GM21576 (cell line): ENCODE measurements at regions not wholly inside any gene's neighbourhood (a gene's known extent, or its start where the extent isn't known, plus 50 kb on each side); places are given as distances from the start of the nearest gene placed in this dataset.
"Not testable (repeated sequence)": the region's sequence is repeated elsewhere in the genome, so short reads cannot be mapped to it uniquely, and the experiment has no call there.

ENCODE experiments used
- ATAC-seq: cut with Tn5 transposase; IDR thresholded peaks from one replicate; pipeline ENCODE4 v1.9.1; 2021; ENCODE audit warnings: mild to moderate bottlenecking, moderate library complexity; ENCODE audit not compliant: unreplicated experiment

DNA sequence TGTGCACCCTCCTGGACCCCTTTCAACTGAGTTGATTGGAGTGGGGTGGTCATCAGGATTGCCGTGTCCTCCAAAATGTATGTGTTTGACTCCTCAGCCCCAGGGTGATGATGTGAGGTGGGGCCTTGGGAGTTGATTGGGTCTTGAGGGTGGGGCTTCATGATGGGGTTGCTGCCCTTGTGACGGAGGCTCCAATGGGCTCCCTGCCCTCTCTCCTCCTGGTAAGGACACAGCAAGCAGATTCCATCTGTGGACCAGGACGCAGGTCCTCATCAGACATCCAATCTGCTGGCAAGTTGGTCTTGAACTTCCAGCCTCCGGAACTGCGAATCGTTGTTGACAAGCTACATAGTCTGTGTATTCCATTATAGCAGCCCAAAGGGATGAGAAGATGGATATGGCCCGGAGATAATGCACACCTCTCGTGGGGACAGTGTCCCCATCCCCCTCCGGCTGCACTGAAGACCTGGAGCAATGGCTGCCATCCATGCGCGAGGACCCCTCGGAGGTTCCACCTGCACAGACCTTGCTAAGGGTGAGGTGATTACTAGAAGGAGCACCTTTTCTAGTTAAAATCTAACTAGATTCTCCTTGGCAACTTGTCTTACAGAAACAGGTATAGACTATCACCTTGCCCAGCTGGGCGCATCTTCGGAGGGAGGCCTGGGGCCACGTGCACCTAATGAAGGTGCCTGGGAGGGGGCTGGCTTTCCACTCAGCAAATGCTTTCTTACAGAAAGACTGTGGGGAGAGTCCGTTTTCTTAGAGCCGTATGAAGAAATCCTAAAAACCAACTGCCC lies 75.7 kb upstream of the IRX4 start:
- no peak for ATAC-seq

DNA sequence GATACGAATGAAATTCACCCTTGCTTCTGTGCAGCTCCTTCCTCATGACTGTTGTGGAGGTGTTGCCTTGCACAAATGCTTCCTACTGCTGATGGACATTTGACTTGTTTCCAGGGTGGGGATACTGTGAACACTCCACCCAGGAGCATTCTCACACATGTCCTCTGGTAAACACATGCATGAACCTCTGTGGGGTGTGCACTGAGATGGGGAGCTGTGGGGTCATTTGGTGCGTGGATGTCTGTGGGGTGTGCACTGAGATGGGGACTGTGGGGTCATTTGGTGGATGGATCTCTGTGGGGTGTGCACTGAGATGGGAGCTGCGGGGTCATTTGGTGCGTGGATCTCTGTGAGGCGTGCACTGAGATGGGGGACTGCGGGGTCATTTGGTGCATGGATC lies 72.9 kb upstream of the IRX4 start:
- ATAC-seq = no peak

DNA sequence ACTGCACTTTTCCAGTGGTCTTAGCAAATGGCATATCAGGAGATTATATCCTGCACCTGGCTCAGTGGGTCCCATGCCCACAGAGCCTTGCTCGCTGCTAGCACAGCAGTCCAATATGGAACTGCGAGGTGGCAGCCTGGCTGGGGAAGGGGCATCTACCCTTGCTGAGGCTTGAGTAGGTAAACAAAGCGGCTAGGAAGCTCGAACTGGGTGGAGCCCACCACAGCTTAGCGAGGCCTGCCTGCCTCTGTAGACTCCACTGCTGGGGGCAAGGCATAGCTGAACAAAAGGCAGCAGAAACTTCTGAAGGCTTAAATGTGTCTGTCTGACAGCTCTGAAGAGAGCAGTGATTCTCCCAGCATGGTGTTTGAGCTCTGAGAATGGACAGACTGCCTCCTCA lies 71.0 kb upstream of the IRX4 start:
- ATAC-seq = not testable (repeated sequence)

DNA sequence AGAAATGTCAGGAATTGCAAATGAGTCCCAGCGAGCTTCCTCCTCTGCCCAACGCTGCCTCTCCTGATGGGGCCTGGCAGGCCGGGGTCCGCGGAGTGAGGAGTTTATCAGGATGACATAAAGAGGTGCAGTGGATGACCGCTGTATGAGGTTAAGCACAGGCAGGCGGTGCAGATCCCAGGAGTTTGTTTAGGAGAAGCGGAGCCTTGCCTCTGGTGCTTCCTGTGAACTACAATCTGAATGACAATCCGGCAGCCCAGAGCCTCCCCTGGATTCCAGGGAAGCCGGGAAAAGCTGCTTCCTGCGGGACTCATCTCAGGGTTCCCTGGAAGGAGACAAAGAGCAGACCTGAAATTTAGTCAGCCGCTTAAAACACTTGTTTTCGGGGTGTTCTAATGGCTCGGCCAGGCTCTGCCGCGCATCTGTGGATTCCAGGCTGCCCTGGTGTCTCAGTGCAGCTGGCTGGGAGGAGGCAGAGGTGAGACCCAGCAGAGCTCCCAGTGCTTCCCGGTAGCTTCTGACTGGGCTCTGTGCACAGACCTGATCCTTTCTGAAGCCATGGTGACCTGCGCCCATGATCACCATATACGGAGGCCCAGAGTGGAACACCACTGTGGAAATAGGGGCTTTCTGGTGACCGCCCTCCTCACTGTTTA lies 69.8 kb upstream of the IRX4 start:
- ATAC-seq = no peak

DNA sequence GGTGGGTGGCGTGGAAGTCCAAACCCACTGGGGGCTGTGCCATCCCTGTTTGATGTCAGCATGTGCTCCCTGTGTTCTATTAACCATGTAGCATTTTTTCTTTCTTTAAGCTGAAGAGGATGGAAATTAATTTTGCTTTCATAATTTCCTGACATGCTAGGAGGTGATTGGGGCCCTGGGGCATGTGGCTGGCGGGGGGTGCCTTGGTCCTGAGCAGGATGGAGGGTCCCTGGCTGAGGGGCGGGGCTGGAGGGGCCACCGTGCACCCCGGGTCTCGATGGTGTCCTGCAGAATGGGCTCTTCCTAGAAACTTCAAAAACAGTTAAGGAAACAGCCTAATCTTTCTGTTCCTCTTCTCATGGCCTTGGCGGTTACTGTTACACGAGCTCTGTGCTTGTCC lies 69.3 kb upstream of the IRX4 start:
- ATAC-seq = no peak

DNA sequence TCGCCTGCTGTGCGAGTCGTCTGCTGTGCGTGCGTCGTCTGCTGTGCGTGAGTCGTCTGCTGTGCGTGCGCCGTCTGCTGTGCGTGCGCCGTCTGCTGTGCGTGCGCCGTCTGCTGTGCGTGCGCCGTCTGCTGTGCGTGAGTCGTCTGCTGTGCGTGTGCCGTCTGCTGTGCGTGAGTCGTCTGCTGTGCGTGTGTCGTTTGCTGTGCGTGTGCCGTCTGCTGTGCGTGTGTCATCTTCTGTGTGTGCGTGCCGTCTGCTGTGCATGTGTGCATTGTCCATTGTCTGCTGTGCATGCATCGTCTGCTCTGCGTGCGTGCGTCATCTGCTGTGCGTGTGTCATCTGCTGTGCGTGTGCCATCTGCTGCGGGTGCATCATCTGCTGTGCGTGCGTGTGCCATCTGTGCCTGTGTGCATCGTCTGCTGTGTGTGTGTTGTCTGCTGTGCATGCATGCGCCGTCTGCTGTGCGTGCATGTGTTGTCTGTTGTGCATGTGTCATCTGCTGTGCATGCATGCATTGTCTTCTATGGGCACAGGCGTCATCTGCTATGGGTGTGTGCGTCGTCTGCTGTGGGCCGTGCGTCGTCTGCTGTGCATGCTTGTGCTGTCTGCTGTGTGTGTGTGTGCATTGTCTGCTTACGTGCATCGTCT lies 68.6 kb upstream of the IRX4 start:
- no peak for ATAC-seq

DNA sequence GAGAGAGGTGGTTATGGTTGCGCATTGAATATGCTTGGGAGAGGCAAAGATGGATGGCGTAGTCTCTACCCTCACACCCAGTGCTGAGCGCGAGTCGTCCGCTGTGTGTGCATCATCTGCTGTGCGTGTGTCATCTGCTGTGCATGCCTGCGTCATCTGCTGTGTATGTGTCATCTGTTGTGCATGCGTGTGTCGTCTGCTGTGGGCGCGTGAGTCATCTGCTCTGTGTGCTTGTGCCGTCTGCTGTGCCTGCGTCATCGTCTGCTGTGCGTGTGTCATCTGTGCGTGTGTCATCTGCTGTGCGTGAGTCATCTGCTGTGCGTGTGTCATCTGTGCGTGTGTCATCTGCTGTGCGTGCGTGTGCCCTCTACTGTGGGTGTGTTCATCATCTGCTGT lies 68.0 kb upstream of the IRX4 start:
- no peak for ATAC-seq

DNA sequence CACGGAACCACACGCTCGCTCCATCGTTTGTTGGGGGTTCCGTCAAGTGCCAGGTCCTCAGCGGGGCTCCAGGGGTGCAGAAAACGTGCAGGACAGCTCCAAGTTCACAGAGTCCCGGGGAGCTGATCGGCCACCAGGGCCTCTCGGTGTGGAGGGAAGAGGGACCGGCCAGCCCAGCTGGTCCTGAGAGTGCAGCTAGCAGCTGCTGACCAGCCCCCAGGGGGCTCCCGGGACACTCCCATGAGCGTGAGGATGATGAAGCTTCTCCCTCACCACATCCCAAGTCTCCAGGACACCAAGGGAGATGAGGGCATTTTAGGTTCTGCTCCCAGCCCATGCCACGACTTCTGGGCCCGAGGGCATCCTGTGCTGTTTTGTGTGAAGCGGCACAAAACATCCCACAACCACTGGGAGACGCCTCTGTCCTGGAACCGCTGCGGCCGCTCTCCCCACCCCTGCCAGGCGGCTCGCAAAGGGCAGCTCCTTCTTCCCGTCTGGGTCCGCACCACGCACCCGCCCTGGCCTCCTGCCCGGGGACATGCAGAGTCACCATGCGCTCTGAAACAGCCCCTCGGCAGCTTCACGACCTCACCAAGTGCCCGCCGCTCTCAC lies 67.5 kb upstream of the IRX4 start:
- ATAC-seq = no peak

DNA sequence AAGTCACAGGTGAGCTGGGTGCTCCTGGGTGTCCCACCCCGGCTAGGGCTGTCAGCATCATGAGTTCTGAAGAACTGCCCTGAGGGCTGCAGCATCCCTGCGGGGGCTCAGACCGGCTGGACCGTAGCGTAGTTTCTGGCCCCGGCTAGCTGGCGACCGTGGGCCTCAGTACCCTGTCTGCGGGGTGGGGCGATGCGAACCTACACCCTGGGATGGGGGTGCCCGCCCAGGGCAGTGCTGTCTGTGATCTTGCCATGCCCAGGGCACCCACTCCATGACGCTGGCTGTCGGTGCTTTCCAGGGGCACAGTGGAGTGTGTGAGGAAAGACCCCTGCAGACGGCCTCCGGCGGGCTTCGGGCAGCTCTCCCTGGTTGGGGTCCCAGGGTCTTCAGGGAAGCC lies 66.5 kb upstream of the IRX4 start:
- no peak for ATAC-seq

DNA sequence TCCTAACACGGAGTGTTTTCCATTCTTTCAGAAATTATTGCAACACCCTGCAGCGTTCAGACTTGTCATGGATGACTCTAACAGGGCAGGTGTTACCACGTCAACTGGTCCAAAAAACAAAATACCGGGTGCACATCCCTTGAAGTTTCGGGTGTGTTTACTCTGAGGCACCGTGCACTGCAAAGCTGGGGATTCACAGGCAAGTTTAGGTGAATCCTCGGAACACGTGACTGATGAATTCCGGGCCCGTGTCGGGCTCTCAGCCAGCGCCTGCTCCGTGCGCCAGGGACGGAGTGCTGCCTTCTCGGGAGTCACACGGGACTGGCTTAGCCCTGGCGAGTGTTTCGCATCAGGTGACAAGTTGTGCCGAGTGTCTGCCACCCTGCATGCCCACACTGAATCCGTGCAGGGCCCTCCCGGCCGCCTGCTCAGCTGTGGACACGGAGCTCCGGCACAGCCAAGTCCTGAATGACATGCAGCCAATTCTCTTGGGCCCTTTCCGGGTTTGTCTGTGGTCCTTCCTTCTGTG lies 66.0 kb upstream of the IRX4 start:
- ATAC-seq = no peak

DNA sequence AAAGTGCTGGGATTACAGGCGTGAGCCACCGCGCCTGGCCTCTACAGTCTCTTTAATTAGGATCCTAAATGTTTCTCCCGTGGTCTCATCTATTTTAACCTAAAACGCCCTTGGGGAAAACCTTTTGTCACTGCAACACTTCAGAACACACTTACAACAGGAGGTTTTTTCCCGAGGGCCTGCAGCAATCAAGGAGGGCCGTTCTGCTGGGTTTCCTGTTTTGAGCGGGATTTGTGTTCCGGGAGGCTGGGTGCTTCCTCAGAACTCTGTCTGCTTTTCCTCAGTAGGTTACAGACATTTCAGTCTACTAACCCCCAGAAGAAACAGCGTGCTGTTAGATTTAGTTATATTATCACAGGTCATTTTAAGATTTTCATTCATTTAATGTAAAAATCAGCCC lies 65.4 kb upstream of the IRX4 start:
- no peak for ATAC-seq

DNA sequence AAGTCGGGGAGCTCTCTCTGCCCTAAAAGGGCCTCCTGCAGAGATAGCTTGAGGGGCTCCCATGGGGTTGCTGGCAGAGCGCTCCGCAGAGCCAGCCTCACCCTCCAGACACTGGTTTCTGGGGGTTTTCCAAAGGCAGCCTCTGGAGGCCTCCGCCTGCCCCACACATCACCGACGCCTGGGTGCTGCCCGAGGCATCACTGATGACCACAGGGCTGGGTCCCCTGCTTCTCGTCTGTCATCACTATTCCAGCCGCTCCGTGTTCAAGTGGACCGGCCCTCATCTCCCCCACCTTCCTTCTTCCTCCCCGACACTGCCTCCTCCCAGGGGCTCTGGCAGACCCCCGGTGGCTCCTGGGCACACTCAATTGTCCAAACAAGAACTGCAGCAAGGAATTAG lies 64.1 kb upstream of the IRX4 start:
- ATAC-seq = no peak

DNA sequence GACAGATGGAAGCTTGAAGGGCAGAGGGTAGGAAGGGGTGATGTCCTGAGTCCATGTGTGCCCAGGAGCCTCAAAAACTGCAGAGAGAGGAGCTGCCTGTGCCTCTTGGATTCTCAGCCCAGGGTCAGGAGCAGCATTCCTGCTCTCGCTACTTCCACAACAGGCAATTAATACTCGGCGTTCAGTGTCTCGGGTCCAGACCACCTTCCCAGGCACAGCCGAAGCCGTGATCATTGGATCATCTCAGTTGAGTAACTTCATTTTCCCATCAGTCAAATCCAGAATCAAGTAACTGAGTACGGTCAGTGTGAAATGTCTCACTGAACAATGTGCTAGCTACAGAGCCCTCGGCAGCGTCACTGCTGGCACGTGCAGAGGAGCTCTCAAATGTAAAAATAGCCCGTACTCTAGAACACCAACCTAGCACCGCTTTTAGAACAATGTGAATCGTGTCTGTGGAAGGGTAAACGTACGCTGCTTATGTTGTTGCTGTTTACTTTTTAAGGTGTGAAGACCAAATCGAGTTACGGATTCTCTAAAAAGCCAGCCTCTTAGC lies 63.5 kb upstream of the IRX4 start:
- no peak for ATAC-seq

DNA sequence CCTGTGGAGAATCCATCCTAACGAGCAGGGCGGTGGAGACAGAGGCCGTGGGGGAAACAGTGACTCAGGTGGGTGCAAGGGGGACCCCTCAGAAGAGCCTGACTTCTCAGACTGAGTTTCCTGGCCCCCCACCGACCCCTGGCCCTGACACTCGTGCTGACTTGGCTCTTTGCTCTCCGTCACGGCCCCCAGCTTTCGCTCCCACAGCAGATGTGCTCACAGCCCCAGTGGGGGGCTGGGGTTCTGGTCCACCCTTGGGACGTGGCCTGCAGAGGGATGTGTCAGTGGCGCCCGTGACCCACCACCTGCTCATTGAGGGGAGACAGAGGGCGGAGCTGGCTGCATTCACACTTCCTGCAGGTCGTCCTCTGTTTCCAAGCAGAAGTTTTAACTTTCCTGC lies 62.9 kb upstream of the IRX4 start:
- no peak for ATAC-seq

DNA sequence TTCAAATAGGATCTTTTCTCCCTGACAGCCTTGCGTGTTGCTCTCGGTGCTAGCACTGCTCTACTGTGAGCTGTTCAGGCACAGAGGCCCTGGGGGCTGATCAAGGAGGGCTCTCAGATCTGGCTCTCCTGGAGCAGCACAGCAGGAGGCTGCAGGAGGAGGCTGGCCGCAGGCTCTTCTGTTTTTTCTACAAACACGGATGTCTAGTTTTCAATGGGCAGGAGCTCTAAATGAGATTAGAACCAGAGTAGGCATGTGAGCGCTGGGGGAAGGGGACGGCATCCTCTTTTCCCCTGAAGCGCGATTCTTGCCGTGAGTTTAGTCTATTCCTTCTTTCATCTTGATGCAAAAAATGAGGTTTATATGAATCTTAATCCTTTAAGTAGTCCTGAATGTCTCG lies 61.7 kb upstream of the IRX4 start:
- no peak for ATAC-seq

DNA sequence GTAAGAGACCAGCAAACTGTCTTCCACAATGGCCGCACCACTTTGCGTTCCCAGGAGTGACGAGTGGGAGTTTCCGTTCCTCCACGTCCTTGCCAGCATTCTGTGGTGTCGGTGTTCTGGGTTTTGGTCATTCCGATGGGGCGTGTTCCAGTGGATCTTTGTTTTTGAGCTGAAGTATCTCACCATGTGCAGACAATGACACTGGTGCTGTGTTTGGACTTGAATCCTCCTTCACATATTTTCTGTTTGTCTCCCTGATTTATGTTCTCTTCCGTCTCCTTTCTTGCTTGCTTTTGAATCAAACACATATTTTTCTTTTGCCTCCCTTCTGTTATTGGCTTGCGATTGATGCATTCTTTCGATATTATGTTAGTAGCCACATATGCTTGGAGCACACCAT lies 60.8 kb upstream of the IRX4 start:
- no peak for ATAC-seq

DNA sequence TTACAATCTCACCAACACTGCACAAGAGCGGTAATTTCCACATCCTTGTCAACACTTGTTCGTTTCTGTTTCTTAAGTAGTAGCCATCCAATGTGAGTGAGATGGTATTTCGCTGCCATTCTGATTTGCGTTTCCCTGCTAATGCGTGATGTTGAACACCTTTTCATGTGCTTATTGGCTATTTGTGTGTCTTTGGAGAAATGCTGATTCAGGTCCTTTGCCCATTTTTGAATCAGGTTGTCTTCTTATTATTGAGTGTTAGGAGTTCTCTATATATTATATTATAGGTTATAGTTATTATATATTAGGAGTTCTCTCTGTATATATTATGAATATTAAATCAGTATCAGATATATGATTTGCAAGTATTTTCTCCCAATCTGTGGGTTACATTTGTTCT lies 59.9 kb upstream of the IRX4 start:
- no peak for ATAC-seq

DNA sequence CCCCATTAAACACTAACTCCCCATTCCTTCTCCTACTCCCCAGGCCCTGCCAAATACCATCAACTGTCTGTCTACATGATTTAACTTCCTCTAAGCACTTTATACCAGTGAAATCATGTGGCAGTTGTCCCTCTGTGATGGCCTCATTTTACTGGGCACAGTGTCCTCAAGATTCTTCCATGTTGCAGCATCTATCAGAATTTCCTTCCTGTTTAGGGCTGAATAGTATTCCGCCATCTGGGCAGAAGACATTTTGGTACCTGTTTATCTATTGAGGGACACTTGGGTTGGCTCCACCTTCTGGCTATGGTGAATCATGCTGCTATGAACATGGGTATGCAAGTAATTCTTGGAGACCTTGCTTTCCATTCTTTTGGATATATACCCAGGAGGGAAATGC lies 59.4 kb upstream of the IRX4 start:
- no peak for ATAC-seq

DNA sequence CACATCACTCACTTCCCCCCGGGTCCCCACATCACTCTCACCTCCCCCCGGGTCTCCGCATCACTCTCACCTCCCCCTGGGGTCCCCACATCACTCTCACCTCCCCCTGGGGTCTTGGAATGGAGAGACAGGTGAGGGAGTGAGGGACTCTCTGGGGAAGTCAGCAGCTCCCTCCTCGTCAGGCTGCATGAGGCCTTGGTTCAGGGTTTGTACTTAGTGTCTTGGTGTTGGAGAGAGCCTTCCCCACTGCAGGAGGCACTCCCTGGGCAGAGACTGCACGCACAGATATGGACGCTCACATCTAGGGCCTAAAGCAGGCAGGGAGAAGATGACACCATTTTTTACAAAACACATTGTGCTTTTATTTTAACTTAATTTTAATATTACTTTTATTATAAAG lies 56.5 kb upstream of the IRX4 start:
- ATAC-seq = no peak

DNA sequence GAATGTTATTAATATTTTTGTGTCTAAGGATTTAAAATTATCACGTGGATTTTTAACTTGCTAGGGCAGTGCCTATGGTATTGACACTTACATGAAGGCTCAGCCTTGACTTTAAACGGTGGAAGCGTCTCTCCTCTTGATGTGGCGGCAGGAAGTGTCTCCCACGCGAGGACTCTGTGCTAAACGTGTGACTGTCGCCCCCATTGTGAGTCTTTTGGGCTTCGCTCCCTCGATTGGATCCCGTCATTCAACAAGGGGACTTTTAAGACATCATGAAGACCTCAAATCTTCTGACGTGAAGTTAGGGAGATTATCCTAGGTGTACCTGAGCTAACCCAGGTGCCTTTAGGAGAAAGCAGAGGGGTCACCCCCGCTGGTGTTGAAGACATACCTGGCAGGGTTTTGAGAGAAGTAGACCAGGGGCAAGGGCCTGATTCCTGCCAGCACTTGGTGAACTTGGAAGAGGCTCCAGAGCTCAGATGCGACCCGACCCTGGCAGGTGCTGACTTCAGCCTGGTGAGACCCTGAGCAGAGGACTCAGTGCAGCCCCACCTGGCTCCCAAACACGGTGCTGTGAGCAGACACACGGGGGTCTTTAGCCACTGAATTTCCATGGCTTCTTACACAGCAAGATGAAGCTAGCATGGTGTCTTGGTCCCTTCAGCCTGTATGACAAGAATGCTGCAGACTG lies 55.7 kb upstream of the IRX4 start:
- ATAC-seq = no peak

DNA sequence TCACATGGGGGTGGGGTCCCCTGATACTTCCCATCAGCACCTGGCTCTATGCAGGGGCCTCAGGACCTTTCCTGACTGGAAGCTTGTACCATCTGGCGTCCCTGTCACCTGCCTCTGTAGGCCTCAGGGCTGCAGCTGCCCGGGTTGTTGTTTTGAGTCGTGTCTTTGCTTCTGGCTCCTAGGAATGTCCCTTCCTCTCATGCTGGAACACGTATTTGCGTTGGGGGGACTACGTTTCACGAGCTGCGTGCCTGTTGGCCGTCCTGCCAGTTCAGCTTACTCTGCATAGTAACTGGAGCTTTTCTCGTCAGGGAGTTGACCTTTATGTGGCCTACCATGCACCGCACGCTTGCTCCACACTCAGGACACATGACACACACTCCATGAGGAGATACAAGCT lies 54.9 kb upstream of the IRX4 start:
- no peak for ATAC-seq
